Keratinocyte (primary cell): ENCODE measurements at regions not wholly inside any gene's neighbourhood (a gene's known extent, or its start where the extent isn't known, plus 50 kb on each side); places are given as distances from the start of the nearest gene placed in this dataset.

Experiments
- CTCF ChIP-seq, 3 experiments: IDR thresholded peaks in 1 of 3; conservative IDR thresholded peaks in 1 of 3; optimal IDR thresholded peaks in 1 of 3; 2 replicates in 2 of 3; 3 replicates in 1 of 3; pipeline versions ENCODE3 to v1.5.1; 2011; ENCODE audit warnings: low read length in 3 of 3, mild to moderate bottlenecking in 3 of 3, moderate library complexity in 2 of 3, control low read depth in 1 of 3, inconsistent platforms in 1 of 3; ENCODE audit not compliant: insufficient read depth in 2 of 3; ENCODE audit errors: extremely low read depth in 1 of 3
- EZH2 ChIP-seq: IDR thresholded peaks from one replicate; pipeline ENCODE4 v1.6.1; 2012; ENCODE audit warnings: inconsistent platforms, mild to moderate bottlenecking, low read length, moderate library complexity

GRCh38 chr7:67984326-67984725, 987.7 kb downstream of the TYW1 start:
- TF ChIP-seq CTCF (optimal IDR thresholded peaks at IDR 0.05 in 1 of 3, IDR thresholded peaks at IDR 0.05 in 1 of 3, conservative IDR thresholded peaks at IDR 0.05 in 1 of 3; ENCODE audit: extremely low read depth in 1 of 3, insufficient read depth in 2 of 3, low read length in 3 of 3): no peak
- no peak for TF ChIP-seq EZH2
